ENCODE measurements at regions not wholly inside any gene's neighbourhood (a gene's known extent, or its start where the extent isn't known, plus 50 kb on each side); places are given as distances from the start of the nearest gene placed in this dataset.

DNA sequence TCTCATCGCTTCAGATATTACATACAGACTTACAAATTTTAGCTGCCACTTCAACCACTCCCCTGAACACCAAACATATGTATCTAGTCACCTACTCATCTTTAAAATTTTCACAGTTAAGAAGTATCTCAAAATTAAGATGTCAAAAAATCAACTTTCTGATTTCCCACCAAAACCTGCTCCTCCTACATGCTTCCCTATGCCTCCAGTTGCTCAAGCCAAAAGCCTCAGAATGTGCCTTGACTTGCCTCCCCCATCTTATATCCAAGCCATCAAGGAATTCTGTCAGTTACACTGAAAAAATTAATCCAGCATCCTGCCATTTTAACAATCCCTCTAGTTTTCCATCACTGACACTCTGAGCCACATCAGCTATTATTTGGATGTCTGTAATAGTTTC is 85.0 kb downstream of the SPRY2 start:
- DNase-seq = no peak
- H3K4me1 Mint-ChIP-seq (ENCODE audit: low read depth) = no peaks in the 10 kb centered on the region
- no peaks in the 10 kb centered on the region for H3K9me3 Mint-ChIP-seq
- H3K27me3 Mint-ChIP-seq (ENCODE audit: insufficient read depth) = peaks cover 4% of the 10 kb centered on the region
- peaks cover 5% of the 10 kb centered on the region; the same call in 1 of the 2 replicates for H3K36me3 Mint-ChIP-seq (ENCODE audit: low read depth)
- no peak overlapping the region for H3K27ac Mint-ChIP-seq
- no peak overlapping the region for H3K4me3 Mint-ChIP-seq
- TF ChIP-seq, protein P1, sequence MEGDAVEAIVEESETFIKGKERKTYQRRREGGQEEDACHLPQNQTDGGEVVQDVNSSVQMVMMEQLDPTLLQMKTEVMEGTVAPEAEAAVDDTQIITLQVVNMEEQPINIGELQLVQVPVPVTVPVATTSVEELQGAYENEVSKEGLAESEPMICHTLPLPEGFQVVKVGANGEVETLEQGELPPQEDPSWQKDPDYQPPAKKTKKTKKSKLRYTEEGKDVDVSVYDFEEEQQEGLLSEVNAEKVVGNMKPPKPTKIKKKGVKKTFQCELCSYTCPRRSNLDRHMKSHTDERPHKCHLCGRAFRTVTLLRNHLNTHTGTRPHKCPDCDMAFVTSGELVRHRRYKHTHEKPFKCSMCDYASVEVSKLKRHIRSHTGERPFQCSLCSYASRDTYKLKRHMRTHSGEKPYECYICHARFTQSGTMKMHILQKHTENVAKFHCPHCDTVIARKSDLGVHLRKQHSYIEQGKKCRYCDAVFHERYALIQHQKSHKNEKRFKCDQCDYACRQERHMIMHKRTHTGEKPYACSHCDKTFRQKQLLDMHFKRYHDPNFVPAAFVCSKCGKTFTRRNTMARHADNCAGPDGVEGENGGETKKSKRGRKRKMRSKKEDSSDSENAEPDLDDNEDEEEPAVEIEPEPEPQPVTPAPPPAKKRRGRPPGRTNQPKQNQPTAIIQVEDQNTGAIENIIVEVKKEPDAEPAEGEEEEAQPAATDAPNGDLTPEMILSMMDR (IDR thresholded peaks at IDR 0.05) = no peak

DNA sequence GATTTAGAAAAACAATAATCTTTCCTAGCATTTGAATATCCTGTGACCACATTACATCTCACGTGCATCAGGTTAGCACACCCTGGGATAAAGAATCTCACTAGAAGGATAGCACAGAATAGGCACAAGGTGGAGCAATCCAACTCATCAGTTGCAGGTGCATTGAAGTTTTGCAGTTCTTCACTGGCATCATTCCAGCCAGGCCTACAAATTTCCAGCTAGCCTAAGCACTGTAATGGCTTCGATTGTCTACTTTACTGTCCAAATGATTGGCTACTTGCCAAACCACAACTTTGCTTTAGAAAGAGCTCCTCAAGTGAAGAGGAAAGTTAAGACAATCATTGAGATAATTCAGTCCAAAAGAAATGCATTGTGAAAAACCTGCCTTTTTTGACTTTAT is 89.5 kb downstream of the SPRY2 start:
- peaks cover 17% of the 10 kb centered on the region for H3K4me1 Mint-ChIP-seq (ENCODE audit: low read depth)
- peaks cover 5% of the 10 kb centered on the region; the same call in 1 of the 2 replicates for H3K36me3 Mint-ChIP-seq (ENCODE audit: low read depth)
- H3K27me3 Mint-ChIP-seq (ENCODE audit: insufficient read depth) = peaks cover 4% of the 10 kb centered on the region
- no peak overlapping the region for H3K27ac Mint-ChIP-seq
- peak; percentile 28 for DNase-seq
- H3K4me3 Mint-ChIP-seq = no peak overlapping the region
- no peaks in the 10 kb centered on the region for H3K9me3 Mint-ChIP-seq
- TF ChIP-seq, protein P1 (IDR thresholded peaks at IDR 0.05) = no peak

DNA sequence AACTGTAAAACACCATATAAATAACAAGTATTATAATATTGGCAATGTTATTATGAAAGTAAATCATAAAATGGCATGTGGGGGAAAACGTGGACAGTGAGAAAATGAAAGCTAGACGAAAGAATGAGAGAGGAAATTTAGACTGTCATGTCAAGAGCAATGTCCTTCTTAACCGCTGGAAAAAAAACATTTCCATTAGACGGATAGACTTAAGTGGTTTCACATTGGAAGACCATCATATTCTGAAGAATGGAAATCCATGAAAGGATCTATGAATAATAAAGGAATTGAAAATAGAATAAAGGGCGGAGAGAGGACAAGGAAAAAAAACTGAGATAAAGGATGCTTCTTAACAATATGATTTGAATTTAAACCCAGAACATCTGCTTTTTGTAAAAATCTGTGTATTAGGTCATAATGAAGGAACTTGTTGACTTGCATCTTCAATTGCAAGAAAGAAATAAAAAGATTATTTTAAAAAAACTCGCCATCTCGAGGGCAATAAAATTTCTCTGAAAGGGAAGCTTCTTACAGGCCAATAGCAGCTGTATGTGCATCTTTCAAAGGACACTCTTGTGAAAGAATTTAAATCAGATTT is 90.6 kb downstream of the SPRY2 start:
- Mint-ChIP-seq H3K4me3 (peak overlapping the region; percentile 90), H3K27me3 (ENCODE audit: insufficient read depth) (peaks cover 2% of the 10 kb centered on the region; the same call in 1 of the 2 replicates), H3K9me3 (no peaks in the 10 kb centered on the region), H3K36me3 (ENCODE audit: low read depth) (peaks cover 5% of the 10 kb centered on the region; the same call in 1 of the 2 replicates), H3K4me1 (ENCODE audit: low read depth) (peaks cover 20% of the 10 kb centered on the region), H3K27ac (peak overlapping the region; percentile 81)
- no peak for DNase-seq
- TF ChIP-seq, protein P1 (IDR thresholded peaks at IDR 0.05) = no peak

DNA sequence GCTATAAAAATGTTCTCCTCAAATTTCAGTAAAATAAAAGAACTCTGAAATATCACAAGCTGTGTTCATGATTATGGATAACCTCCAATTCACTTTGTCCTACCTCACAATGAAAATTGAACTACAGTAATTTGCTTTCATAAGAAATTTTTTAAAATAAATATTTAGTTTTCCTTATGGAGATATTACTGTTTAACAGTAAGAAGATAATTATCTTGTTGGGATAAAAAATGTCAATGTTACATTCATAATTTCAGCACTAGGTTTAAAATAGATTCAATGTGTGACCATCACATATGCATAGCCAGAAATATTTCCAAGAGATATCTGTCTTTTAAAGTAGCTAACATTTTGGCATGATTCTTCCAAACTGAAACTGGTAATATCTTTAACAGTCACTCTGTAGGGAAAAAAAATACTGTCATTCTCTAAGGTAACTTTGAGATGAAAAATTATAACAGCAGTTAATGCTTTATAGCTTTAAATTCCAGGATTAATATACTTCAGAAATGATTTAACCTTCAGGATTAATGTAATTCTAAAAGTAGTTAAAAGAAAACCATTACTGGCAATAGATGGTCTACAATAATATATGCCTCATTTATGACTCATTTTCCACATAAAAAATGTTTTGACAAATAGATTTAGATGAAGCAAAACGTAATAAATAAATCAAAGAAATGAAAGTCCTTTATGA is 91.3 kb downstream of the SPRY2 start:
- peaks cover 2% of the 10 kb centered on the region; the same call in 1 of the 2 replicates for H3K27me3 Mint-ChIP-seq (ENCODE audit: insufficient read depth)
- H3K9me3 Mint-ChIP-seq = no peaks in the 10 kb centered on the region
- H3K4me3 Mint-ChIP-seq = peak overlapping the region; percentile 90
- no peak for DNase-seq
- H3K4me1 Mint-ChIP-seq (ENCODE audit: low read depth) = peaks cover 27% of the 10 kb centered on the region
- peaks cover 5% of the 10 kb centered on the region; the same call in 1 of the 2 replicates for H3K36me3 Mint-ChIP-seq (ENCODE audit: low read depth)
- TF ChIP-seq, protein P1 (IDR thresholded peaks at IDR 0.05) = no peak
- peak overlapping the region; percentile 81 for H3K27ac Mint-ChIP-seq

DNA sequence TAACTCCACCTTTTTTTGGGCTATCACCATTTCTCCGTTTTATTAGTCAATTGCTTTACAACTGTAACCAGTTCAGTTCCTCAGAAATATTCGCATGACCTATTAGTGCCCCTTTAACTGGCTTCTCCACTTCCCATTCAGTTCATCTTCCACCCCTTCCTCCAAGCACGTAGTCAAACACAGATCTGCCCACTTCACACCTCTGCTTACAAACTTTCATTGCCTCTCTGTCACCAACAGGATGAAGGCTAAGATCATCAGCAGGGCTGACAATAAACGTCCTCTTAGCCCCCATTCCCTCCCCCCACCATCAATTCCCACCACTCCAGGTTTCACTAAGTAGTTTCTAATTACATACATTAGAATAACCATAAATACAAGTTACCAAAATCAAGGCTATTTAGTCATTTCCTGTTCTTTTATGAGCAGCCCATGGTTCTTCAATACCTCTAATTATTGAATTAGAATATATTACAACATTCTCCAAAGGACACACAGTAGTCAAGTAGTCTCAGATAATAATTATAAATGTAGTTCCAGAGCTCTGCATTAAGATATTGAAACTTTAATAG is 95.7 kb downstream of the SPRY2 start:
- no peak for DNase-seq
- H3K4me3 Mint-ChIP-seq = no peak overlapping the region
- no peaks in the 10 kb centered on the region; the same call in 1 of the 2 replicates for H3K27me3 Mint-ChIP-seq (ENCODE audit: insufficient read depth)
- H3K9me3 Mint-ChIP-seq = no peaks in the 10 kb centered on the region
- peaks cover 32% of the 10 kb centered on the region for H3K4me1 Mint-ChIP-seq (ENCODE audit: low read depth)
- H3K27ac Mint-ChIP-seq = no peak overlapping the region
- H3K36me3 Mint-ChIP-seq (ENCODE audit: low read depth) = no peaks in the 10 kb centered on the region
- TF ChIP-seq, protein P1 (IDR thresholded peaks at IDR 0.05) = no peak

Measured in HFFc6 (cell line).